NCI-H2081 (cell line): ENCODE measurements at regions not wholly inside any gene's neighbourhood (a gene's known extent, or its start where the extent isn't known, plus 50 kb on each side); places are given as distances from the start of the nearest gene placed in this dataset.

Experiments used
- DNase-seq, 2 experiments: peaks; one replicate each; lab custom pipeline; 2025; lab: John Stamatoyannopoulos, UW

DNA sequence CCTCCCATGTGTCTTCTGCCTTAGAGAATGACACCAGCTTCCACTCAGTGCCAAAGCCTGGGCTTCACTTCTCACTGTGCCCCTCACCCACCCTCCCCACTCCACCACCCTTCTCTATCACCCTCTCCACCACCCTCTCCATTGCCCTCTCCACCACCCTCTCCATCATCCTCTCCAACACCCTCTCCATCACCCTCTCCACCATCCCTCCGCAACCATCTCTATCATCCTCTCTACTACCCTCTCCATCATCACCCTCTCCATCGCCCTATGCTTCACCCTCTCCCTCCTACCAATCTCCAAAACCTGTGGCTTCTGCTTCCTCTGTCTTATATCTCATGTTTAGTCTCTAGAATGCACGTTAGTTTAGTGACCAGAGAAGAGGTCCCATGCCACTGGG lies 91.0 kb upstream of the TMEM72 start:
- DNase-seq: no peak

DNA sequence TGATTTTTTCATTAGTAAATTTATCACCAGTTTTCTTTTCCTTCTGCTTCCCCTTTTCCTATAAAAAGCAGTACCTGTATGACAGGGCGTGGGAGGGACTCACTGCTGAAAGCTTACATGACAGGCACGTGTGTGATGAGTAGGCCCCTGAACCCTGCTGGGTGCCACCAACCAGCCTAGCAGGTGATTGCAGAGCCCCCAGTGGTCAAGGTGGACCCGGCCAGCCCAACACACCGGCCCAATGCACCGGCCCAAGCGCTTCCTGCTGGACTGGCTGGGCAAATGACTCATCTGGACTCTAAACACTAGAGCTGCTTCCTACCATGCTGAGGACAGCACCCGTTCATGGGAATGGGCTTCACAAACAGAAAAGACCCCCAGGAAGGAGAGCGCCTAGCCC lies 89.8 kb upstream of the TMEM72 start:
- DNase-seq: no peak

DNA sequence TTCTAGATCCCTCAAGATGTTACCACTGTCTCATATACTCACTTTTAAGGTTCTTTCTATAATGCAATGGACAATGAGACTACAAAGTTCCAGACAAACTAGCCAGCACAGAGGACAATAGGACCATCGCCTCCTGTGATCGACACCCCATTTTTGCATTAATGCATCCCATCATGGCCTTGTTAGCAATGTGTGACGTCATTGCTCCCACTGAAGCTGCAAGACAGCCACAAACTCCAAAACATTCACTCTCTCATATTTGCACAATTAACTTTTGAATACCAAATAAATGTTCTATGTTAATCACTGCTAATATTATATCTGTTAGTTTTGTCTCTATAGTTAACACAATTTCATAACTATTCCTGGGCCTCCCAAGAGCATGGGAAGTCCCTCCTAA lies 88.8 kb upstream of the TMEM72 start:
- DNase-seq: no peak

DNA sequence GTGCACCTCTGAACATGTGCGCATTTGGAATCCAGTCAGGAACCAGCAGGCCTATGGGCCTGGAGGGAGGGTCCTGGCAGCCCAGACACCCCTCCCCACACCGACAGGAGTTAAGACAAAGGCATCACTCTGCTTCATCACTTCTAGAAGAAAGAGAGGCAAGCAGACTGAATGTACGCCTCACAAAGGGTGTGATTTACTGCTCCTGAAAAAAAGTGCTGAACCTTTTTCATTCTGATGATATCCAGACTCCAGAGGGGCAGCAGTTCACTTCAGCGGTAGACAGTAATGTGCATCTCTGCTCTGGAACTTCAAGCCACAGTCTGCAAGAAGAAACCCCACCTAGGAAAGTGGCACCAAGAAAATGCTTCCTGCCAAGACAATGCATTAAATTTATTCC lies 88.2 kb upstream of the TMEM72 start:
- no peak for DNase-seq

DNA sequence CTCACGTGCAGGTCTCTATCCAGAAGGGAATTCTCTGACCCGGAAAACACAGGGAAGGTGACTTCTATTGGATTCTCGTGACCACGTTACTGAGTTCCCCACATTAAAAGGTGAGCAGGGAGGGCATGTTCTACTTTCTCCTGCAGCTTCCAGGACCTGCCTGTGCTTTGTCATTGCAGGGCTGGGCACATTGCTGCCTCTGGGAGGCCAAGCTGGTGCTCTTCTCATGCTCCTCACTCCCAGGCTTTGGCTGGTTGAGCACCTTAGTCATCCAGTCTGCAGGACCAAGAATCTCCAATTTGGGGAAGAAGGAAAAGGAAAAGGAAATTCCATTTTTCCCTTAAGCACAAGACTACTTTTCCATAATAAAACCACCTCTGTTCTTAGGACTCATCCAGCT lies 86.5 kb upstream of the TMEM72 start:
- DNase-seq: no peak

DNA sequence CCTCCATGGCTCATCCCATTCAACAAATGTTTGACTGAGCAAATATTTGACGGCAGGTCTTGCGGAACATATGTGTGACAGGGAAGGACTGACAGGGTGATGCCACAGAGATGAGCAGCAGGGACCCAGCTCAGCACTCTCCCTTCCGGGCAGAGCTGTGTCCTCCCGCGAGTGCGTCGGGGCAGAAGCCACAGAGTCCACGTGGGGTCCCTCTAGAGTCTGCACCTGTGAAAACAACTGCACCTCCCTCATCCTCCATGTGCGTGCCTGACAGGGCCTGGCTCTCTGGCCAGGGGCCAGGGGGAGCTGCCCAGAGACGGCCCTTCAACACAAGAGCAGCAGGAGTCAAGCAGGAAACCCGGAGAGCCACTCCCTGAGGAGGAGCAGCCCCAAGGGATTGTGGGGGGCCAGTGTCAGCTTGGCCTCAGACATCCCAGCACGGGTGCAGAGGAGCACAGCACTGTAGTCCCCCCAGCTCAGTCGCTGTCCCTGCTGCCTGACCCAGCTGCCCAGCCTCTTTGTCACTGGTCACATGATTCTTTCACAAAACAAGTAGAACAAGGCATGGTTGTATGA lies 83.6 kb upstream of the TMEM72 start:
- no peak for DNase-seq

DNA sequence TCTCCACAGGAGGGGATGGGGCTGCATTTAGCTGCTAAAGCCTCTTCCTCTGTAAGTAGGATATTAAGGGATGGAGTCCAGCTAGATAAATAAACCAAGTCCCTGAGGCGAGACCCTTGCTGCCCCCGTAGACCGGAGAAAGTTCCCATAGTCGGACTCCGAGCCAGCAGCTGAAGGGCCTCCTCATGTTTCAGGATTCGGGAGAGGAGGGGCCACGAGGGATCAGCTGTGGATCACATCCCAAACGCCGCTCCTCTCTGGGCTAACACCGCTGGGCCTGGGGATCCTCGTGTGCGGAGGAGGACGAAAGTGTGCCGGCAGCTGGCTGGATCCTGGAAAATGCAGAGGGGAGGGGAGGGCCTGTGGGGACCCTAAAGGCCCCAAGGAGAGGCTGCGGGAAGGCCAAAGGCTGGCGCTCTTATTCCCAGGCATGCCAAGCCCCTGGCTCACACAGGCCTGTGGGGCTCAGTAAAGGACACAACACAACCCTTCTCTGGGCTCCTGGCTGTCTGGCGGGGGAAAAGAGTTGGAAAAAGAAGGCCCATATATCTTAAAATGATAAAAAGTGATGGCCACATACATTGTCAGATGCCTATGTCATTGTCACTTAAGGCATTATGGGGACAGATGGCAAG lies 82.5 kb upstream of the TMEM72 start:
- no peak for DNase-seq

DNA sequence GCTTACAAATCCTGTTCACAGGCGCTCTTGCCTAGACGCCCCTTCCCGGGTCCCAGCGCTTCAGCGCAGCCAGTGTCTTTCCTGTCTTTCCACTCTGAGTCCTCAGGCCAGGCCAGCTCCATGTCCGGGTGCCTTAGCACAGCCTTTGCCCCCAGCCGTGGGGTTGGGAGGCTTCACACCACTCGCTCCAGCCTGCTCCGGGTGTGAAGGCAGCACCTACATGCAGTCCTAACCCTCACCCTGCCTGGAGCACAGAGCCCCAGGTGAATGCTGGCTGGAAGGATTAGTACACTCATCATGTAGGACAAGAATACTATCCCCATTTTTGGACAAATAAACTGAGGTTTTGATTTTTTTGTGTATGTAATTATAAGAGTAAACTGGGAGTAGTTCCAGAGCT lies 81.7 kb upstream of the TMEM72 start:
- DNase-seq: no peak

DNA sequence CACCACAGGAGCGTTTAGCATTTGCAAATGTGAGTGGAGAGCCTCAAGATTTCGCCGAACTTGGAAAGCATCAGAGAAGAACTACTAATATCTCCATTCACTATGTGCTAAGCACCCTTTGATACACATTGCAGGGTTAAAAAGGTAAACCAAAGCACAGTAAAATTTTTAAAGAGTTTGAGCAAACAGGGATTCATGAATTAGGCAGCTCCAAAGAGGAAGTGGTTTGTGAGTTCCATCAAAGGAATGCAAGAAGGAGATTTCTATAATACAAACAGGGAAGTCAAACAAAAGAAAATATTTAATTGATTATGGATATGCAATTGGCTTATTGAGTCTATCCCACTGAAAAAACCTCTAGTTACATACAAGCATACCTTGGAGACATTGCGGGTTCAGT lies 81.1 kb upstream of the TMEM72 start:
- DNase-seq: no peak

DNA sequence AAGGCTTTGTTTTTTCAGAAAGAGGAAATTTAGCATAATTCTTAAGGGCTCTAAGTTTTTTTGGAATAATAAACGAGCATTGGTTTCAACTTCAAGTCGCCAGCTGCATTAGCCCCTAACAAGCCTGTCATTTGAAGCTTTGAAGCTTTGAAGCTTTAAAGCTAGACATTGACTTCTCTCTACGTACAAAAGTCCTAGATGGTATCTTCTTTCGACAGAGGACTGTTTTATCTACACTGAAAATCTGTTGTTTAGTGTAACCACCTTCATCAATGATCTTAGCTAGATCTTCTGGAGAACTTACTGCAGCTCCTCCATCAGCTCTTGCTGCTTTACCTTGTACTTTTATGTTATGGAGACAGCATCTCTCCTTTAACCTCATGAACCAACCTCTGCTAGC lies 79.6 kb upstream of the TMEM72 start:
- no peak for DNase-seq

DNA sequence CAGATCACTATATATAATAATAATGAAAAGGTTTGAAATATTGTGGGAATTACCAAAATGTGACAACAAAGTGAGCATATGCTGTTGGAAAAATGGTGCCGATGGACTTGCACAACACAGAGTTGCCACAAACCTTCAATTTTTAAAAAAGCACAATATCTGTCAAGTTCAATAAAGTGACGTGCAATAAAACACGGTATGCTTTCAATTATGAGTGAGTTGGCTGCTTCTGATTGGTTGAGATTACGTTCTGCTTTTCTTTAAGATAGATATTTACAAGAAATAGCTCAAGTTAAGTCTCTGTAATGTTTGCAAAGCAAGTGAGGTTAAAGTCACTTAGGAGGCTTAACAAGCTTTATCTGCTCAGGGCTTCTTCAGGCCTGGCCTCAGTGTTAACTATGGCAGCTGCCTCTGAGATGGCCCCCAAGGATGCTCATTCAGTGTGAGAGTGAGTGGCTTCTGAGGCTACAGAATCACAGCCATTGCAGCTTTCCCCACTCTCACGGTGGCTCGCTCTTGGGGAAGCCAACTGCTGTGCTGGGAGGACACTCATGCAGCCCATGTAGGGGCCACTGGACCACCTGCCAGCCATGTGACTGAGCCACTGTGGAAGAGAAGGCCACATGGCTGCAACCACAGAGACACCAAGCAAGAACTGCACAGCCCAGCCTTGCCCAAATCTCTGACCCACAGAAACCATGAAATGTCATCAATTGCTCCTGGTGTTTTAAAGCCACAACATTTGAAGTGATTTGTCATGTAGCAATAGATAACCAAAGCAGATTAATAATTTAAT lies 78.3 kb upstream of the TMEM72 start:
- DNase-seq: no peak

DNA sequence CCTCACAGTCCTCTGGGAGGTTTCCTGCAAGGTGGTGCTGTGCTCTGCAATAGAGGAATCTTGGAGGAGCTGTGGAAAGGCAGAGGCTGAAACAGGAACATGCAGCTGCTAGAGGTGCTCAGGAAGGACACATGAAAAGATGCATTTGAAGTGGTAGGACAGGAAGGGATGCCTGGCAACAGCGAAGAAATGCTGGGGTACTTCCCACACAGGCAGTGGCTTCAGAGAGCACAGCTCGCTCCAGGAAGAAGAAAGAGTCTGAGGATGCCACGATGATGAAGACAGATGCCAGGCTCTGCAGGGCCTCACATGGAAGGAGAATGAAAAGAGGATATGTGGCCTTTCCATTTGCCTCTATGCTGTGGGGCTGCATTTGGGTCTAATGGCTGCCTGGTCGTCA lies 77.0 kb upstream of the TMEM72 start:
- no peak for DNase-seq

DNA sequence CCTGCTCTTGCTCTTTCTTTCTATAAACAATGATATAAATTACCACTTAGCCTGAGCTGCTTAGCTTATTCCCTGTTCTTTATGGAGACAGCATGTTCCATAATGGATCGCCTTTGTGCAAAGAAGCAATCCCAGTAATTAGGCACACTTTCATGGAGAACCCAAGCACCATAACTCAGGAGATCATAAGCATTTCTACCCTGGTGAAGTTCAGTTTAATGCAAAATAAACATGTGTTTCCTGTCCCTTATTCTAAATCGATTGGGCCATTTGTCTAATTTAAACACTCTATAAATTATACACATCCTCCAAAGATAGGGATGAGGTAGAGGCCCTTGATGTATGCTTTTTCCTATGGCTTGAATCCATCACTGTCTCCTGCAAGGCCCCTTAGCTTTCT lies 75.8 kb upstream of the TMEM72 start:
- no peak for DNase-seq

DNA sequence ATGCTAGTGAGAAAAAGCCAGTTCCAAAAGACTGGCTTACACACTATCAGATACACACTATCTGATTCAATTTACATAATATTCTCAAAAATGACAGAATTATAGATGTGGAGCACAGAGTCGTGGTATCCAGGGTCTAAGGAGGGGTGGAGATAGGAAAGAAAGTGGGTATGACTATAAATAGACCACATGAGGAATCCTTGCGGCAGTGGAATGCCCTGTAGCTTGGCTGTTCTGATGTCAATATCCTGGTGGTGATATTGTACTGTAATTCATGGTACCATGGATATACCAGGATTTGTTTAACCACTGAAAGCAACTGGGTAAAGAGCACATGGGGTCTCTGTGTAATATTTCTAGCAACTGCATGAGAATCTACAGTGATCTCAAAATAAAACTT lies 67.7 kb upstream of the TMEM72 start:
- no peak for DNase-seq

DNA sequence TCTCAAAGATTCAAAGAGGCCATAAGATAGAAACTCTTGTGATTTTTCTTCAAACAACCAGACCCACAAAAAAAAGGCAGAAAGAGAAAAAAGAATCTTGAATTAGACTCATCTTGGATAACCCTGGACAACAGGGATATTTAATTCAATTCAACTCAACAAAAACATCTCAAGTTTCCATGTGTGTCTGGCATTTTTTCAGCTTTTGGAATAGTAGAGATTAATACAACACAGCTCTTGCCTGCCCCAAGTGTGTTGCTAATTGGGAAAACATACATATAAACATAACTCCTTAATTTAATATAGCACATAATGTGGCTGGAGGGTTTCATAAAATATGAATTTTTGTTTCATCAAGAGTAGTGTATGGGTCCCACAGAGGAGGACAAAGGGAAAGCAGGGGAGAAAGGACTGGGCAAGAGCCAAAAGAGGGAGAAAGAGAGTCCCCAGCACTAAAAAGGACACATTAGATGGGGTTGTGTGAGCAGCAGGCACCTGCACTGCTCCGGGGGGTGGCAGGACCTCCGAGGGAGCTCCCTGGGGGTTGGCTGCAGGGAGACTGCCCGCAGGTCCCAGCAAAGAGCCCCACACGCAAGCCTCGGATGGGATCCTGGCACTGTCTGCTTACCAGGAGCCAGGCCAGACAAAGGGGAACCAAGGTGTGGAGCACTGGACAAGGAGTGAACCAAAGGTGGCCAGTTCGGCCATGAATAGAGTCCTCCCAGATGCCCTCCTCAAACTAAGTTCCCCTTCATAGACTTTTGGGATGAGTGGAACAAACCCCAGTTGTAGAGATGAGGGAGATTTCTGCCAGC lies 65.6 kb upstream of the TMEM72 start:
- DNase-seq: no peak

DNA sequence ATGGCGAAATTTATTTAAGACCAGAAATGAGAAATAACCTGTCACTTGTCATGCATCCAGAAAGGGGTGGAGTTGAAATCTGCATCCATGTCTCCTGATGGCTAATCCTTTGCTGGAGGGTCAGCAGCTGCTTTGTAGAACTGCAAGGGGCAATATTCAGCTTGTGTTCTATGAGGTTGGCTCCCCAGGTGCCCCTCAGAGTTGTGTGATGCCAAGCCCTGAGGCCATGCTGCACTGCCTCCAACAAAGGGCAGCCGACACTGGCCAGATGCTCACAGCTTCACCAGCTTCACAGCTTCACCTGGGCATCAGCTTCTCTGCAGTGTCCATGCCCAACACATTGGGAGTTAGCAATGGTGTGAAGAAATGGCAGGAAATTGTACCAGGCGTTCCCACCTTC lies 64.0 kb upstream of the TMEM72 start:
- DNase-seq: no peak

DNA sequence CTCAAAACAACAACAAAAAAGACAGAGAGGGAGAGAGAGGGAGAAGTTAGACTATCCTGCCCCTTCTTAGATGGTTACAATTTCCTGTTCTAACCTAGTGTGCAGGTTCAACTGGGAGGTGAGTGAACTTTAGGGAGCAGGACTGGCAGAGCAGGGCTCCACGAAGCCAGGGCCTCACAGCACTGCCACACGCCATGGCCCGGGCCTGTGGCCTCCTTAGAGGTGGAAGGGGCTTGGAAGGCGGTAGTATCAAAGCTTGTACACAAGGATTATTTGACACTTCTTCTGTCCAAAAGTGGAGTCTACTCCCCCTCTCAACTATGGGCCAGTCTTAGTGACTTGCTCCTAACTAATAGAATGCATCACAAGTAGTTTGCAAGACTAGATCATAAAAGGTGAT lies 62.9 kb upstream of the TMEM72 start:
- no peak for DNase-seq

DNA sequence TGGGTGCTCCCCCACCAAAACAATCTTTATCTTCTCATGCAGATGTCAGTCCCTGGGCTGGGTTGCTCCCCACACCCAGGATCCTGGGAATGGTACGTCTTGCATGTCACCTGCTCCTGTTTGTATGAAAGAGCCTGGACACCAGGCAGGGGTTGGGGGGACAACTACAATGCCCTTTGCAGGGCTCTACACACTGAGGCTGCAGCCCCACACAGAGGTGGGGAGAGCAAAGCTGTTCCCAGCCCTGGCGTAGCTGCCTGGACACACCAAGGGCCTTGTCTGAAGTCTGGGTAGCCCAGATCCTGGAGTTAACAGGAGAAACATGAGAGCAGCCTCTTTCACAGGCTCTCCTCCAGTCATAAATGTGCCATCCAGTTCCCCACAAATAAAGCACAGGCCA lies 61.2 kb upstream of the TMEM72 start:
- no peak for DNase-seq

DNA sequence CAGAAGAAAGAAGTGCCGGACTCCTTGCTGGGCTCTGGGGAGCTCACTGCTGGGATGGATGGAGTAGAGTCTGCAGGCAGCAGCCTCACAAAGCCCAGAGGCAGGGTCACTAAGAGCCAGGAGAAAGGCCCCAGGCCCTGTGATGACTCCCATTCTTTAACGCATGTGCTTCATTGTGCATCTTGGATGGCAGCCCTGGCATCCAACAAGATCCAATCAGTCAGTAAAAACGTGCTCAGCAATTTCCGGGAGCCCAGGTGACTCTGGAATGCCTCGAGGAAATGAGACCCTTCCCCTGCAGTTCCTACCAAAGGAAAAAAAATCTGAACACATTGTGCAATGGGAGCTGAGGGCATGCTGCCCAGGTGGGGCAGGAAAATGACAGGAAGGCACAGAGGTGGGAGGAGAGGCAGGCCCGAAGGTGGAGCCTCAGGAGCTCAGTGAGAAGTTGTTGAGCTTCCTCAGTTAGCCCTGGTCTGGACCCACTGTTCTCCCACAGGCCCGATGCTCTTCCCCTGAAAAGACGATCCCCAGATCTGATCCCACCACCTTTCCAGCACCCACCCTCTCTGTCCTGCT lies 60.7 kb upstream of the TMEM72 start:
- no peak for DNase-seq

DNA sequence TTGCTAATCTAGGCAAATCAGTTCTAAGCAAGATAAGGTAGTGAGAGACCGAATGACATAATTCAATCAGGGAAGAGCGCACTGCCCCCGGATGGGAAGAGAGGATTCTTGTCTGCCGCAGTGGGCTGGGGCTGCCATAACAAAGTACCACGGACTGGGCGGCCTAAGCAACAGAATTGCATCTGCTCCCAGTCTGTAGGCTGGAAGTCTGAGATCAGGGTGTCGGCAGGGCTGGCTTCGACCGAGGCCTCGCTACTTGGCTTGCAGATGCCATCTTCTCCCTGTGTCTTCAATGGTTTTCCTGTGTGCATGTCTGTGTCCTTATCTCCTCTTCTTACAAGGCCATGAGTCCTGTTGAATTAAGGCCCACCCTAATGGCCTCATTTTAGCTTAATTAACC lies 59.7 kb upstream of the TMEM72 start:
- DNase-seq: no peak

DNA sequence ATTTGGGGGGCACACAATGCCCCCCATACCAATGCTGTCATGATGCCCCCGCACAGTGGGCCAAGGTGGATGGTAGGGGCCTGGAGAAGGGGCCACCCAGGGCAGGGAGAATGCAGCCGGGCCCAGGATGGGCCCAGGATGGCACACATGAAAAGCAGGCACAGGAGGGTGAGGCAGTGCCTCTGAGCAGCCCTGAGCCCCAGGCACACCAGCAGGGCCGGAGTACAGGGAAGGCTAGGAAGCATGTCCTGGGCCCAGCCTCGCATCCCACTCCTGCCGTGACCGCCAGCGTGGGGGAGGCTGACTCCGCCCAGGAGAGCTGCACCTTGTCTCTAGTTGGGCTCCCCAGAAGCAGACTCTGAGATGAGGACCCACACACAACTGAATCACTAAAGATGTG lies 59.3 kb upstream of the TMEM72 start:
- no peak for DNase-seq

DNA sequence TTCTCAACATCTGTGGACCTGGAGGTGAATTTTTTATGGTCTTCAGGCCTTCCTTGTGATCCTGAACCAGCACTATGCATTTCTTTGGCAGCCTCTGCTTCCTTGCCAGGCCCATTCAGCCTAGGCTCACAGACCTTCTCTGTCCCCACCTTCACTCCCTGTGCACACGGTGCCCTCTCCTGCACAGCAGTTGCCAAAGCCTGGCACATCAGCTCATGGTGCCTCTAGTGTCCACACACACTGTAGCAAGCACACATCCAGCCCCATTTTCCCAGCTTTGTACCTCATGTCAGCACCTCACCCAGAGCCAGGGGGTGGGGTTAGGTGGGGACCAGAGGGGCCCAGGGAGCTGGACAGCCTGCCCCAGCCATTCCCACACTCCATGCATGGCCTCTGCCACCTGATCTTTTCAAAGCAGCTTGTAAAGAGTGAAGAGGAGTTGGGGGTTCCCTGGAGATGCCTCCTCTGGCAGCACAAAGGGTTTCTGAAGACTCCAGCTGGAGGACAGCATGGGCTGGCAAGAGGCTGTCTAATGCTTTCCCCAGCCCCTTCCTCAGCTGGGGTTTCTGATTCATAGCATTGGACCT lies 57.9 kb upstream of the TMEM72 start:
- DNase-seq: no peak
